Osteoblast (primary cell): ENCODE measurements at regions not wholly inside any gene's neighbourhood (a gene's known extent, or its start where the extent isn't known, plus 50 kb on each side); places are given as distances from the start of the nearest gene placed in this dataset.

Source experiments
- DNase-seq: peaks from one replicate; pipeline ENCODE4 v3.0.0; 2011; ENCODE audit warnings: low spot score, mixed read lengths; ENCODE audit not compliant: insufficient read length; ENCODE audit errors: missing footprints
- H2AFZ ChIP-seq: 2 replicates; pipeline ENCODE4 v1.6.0; 2011; ENCODE audit warnings: mild to moderate bottlenecking, low read length
- H3K27ac ChIP-seq: 2 replicates; pipeline ENCODE4 v1.5.1; 2011; ENCODE audit warnings: mild to moderate bottlenecking, low read depth, low read length, moderate library complexity
- H3K27me3 ChIP-seq: 2 replicates; pipeline ENCODE4 v1.6.0; 2012; ENCODE audit warnings: mild to moderate bottlenecking, control low read depth, inconsistent platforms, low read length, moderate library complexity; ENCODE audit not compliant: insufficient read depth
- H3K36me3 ChIP-seq: 2 replicates; pipeline ENCODE4 v1.5.1; 2011; ENCODE audit warnings: mild to moderate bottlenecking, low read length, control low read depth, moderate library complexity; ENCODE audit not compliant: insufficient read depth
- H3K4me1 ChIP-seq: 2 replicates; pipeline ENCODE4 v1.5.1; 2011; ENCODE audit warnings: mild to moderate bottlenecking, low read length, control low read depth, moderate library complexity; ENCODE audit not compliant: insufficient read depth
- H3K4me2 ChIP-seq: 2 replicates; pipeline ENCODE4 v1.6.0; 2011; ENCODE audit warnings: mild to moderate bottlenecking, low read length; ENCODE audit not compliant: insufficient read depth
- H3K4me3 ChIP-seq: fragments of 200-600 bp; sonication (generic); 3 replicates; pipeline ENCODE4 v1.5.1; 2012; ENCODE audit warnings: mild to moderate bottlenecking, low read length, inconsistent platforms; ENCODE audit not compliant: insufficient read depth
- H3K79me2 ChIP-seq: 2 replicates; pipeline ENCODE4 v1.6.0; 2012; ENCODE audit warnings: mild to moderate bottlenecking, low read length, control low read depth, inconsistent platforms; ENCODE audit not compliant: insufficient read depth
- H3K9me3 ChIP-seq: 2 replicates; pipeline ENCODE4 v1.5.1; 2011; ENCODE audit warnings: low read depth, low read length, control low read depth
- H4K20me1 ChIP-seq: 2 replicates; pipeline ENCODE4 v1.6.0; 2012; ENCODE audit warnings: mild to moderate bottlenecking, low read length, control low read depth; ENCODE audit not compliant: insufficient read depth
- TF ChIP-seq, protein P1 (sequence below): IDR thresholded peaks from 2 replicates; pipeline ENCODE4 v1.5.1; 2011; ENCODE audit warnings: mild to moderate bottlenecking, low read depth, low read length, moderate library complexity; ENCODE audit errors: extremely low read depth

GRCh38 chr3:107235928-107236315 lies 141.3 kb upstream of the CCDC54 start:
- H3K79me2 ChIP-seq = peaks cover 4% of the 10 kb centered on the region
- TF ChIP-seq, protein P1, sequence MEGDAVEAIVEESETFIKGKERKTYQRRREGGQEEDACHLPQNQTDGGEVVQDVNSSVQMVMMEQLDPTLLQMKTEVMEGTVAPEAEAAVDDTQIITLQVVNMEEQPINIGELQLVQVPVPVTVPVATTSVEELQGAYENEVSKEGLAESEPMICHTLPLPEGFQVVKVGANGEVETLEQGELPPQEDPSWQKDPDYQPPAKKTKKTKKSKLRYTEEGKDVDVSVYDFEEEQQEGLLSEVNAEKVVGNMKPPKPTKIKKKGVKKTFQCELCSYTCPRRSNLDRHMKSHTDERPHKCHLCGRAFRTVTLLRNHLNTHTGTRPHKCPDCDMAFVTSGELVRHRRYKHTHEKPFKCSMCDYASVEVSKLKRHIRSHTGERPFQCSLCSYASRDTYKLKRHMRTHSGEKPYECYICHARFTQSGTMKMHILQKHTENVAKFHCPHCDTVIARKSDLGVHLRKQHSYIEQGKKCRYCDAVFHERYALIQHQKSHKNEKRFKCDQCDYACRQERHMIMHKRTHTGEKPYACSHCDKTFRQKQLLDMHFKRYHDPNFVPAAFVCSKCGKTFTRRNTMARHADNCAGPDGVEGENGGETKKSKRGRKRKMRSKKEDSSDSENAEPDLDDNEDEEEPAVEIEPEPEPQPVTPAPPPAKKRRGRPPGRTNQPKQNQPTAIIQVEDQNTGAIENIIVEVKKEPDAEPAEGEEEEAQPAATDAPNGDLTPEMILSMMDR = peak; percentile 91
- H3K27me3 ChIP-seq = no peaks in the 10 kb centered on the region
- H3K4me1 ChIP-seq = peaks cover 8% of the 10 kb centered on the region
- H3K27ac ChIP-seq = peak overlapping the region; percentile 68
- H3K9me3 ChIP-seq = no peaks in the 10 kb centered on the region
- no peaks in the 10 kb centered on the region for H3K36me3 ChIP-seq
- H3K4me2 ChIP-seq = peak overlapping the region; percentile 89
- no peaks in the 10 kb centered on the region for H4K20me1 ChIP-seq
- DNase-seq = peak; percentile 90
- peak overlapping the region; percentile 77 for H3K4me3 ChIP-seq
- peak overlapping the region; percentile 92 for H2AFZ ChIP-seq

GRCh38 chr3:107236655-107237337 lies 140.4 kb upstream of the CCDC54 start:
- Histone ChIP-seq H2AFZ (no peak overlapping the region), H3K36me3 (no peaks in the 10 kb centered on the region), H3K27me3 (no peaks in the 10 kb centered on the region), H3K4me1 (peaks cover 13% of the 10 kb centered on the region), H4K20me1 (no peaks in the 10 kb centered on the region), H3K79me2 (peaks cover 13% of the 10 kb centered on the region), H3K9me3 (no peaks in the 10 kb centered on the region), H3K4me3 (no peak overlapping the region), H3K4me2 (no peak overlapping the region), H3K27ac (peak overlapping the region; percentile 68)
- TF ChIP-seq, protein P1 = no peak
- DNase-seq = no peak

GRCh38 chr3:107238787-107239186 lies 138.5 kb upstream of the CCDC54 start:
- H3K4me2 ChIP-seq = no peak overlapping the region
- TF ChIP-seq, protein P1 = no peak
- DNase-seq = no peak
- no peaks in the 10 kb centered on the region for H3K9me3 ChIP-seq
- no peak overlapping the region for H3K4me3 ChIP-seq
- no peaks in the 10 kb centered on the region for H3K27me3 ChIP-seq
- peaks cover 19% of the 10 kb centered on the region for H3K4me1 ChIP-seq
- H2AFZ ChIP-seq = no peak overlapping the region
- H3K27ac ChIP-seq = no peak overlapping the region
- H3K36me3 ChIP-seq = no peaks in the 10 kb centered on the region
- H4K20me1 ChIP-seq = no peaks in the 10 kb centered on the region
- H3K79me2 ChIP-seq = peaks cover 33% of the 10 kb centered on the region

- Histone ChIP-seq H4K20me1 (no peaks in the 10 kb centered on the region), H3K4me2 (peak overlapping the region; percentile 95), H3K27ac (no peak overlapping the region), H2AFZ (peak overlapping the region; percentile 94), H3K36me3 (no peaks in the 10 kb centered on the region), H3K4me3 (peak overlapping the region; percentile 91), H3K4me1 (peaks cover 19% of the 10 kb centered on the region), H3K27me3 (no peaks in the 10 kb centered on the region), H3K9me3 (no peaks in the 10 kb centered on the region), H3K79me2 (peaks cover 42% of the 10 kb centered on the region)
- TF ChIP-seq, protein P1 = no peak
- no peak for DNase-seq
Observed at GRCh38 chr3:107239703-107240102, 137.5 kb upstream of the CCDC54 start.
